Loucy (cell line): ENCODE measurements at regions not wholly inside any gene's neighbourhood (a gene's known extent, or its start where the extent isn't known, plus 50 kb on each side); places are given as distances from the start of the nearest gene placed in this dataset.

Experiments
- EZH2phosphoT487 ChIP-seq: fragments of 200-600 bp; IDR thresholded peaks from 2 replicates; pipeline ENCODE4 v1.6.1; 2018; ENCODE audit warnings: antibody characterized with exemption, mild to moderate bottlenecking, moderate library complexity, borderline replicate concordance
- TF ChIP-seq, protein P1 (sequence below): fragments of 200-600 bp; sonication (generic); conservative IDR thresholded peaks from 2 replicates; pipeline ENCODE4 v1.5.1; 2014; ENCODE audit warnings: mild to moderate bottlenecking, antibody characterized with exemption, low read length

DNA sequence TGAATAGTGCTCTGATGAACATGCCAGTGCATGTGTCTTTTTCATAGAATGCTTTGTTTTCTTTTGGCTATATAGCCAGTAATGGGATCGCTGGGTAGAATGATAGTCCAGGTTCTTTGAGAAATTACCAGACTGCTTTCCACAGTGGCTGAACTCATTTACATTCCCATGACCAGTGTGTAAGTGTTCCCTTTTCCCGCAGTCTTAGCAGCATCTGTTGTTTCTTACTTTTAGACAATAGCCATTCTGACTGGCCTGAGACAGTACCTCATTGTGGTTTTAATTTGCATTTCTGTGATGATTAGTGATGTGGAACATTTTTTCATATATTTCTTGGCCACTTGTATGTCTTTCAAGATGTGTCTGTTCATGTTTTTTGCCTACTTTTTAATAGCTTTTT lies 784.5 kb downstream of the USP25 start:
- TF ChIP-seq, protein P1, sequence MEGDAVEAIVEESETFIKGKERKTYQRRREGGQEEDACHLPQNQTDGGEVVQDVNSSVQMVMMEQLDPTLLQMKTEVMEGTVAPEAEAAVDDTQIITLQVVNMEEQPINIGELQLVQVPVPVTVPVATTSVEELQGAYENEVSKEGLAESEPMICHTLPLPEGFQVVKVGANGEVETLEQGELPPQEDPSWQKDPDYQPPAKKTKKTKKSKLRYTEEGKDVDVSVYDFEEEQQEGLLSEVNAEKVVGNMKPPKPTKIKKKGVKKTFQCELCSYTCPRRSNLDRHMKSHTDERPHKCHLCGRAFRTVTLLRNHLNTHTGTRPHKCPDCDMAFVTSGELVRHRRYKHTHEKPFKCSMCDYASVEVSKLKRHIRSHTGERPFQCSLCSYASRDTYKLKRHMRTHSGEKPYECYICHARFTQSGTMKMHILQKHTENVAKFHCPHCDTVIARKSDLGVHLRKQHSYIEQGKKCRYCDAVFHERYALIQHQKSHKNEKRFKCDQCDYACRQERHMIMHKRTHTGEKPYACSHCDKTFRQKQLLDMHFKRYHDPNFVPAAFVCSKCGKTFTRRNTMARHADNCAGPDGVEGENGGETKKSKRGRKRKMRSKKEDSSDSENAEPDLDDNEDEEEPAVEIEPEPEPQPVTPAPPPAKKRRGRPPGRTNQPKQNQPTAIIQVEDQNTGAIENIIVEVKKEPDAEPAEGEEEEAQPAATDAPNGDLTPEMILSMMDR: no peak
- no peak for TF ChIP-seq EZH2phosphoT487
